SK-N-SH treated with all-trans-retinoic acid at 6 μM for 48 hours (cell line): ENCODE measurements at regions not wholly inside any gene's neighbourhood (a gene's known extent, or its start where the extent isn't known, plus 50 kb on each side); places are given as distances from the start of the nearest gene placed in this dataset.
"Not testable (repeated sequence)": the region's sequence is repeated elsewhere in the genome, so short reads cannot be mapped to it uniquely, and the experiment has no call there.

Source experiments
- ATAC-seq: fragments of 200-7000 bp; cut with Tn5 transposase; 3 replicates; pipeline ENCODE4 v1.9.1; 2020; ENCODE audit warnings: mild to moderate bottlenecking, moderate library complexity
- ARNTL ChIP-seq: fragments of 450-650 bp; formaldehyde crosslinking; IDR thresholded peaks from 2 replicates; pipeline ENCODE4 v1.5.0; 2020; ENCODE audit warnings: low read depth, mild to moderate bottlenecking, moderate library complexity, borderline replicate concordance
- BACH2 ChIP-seq: fragments of 250-450 bp; sonication (Bioruptor Pico); IDR thresholded peaks from 2 replicates; pipeline ENCODE4 v1.9.0; 2021; ENCODE audit warnings: mild to moderate bottlenecking, borderline replicate concordance
- CREB5 ChIP-seq: fragments of 250-450 bp; sonication (Bioruptor Pico); IDR thresholded peaks from 2 replicates; pipeline ENCODE4 v1.5.1; 2020; ENCODE audit warnings: low read depth, mild to moderate bottlenecking, moderate library complexity
- CSDC2 ChIP-seq: fragments of 250-450 bp; sonication (Bioruptor Pico); IDR thresholded peaks from 2 replicates; pipeline ENCODE4 v1.5.0; 2020; ENCODE audit warnings: mild to moderate bottlenecking, moderate library complexity
- CSRNP3 ChIP-seq: fragments of 250-450 bp; sonication (Bioruptor Pico); IDR thresholded peaks from 2 replicates; pipeline ENCODE4 v1.5.1; 2021; ENCODE audit warnings: mild to moderate bottlenecking, moderate library complexity
- ESRRG ChIP-seq: fragments of 250-450 bp; sonication (Bioruptor Pico); IDR thresholded peaks from 2 replicates; pipeline ENCODE4 v1.6.1; 2021; ENCODE audit warnings: mild to moderate bottlenecking
- GLIS3 ChIP-seq: fragments of 250-450 bp; sonication (Bioruptor Pico); IDR thresholded peaks from 2 replicates; pipeline ENCODE4 v1.5.0; 2020; ENCODE audit warnings: mild to moderate bottlenecking, moderate library complexity
- ISL1 ChIP-seq: fragments of 250-450 bp; sonication (Bioruptor Pico); IDR thresholded peaks from 2 replicates; pipeline ENCODE4 v2.1.2; 2022; ENCODE audit warnings: mild to moderate bottlenecking, moderate library complexity
- OSR1 ChIP-seq: fragments of 250-450 bp; sonication (Bioruptor Pico); IDR thresholded peaks from 2 replicates; pipeline ENCODE4 v1.8.0; 2022; ENCODE audit warnings: moderate library complexity, mild to moderate bottlenecking, inconsistent platforms
- PATZ1 ChIP-seq: fragments of 250-450 bp; sonication (Bioruptor Pico); IDR thresholded peaks from 2 replicates; pipeline ENCODE4 v1.8.0; 2020; ENCODE audit warnings: mild to moderate bottlenecking, moderate library complexity, borderline replicate concordance
- POU6F1 ChIP-seq: fragments of 250-450 bp; sonication (Bioruptor Pico); IDR thresholded peaks from 2 replicates; pipeline ENCODE4 v1.8.0; 2021; ENCODE audit warnings: low read depth, mild to moderate bottlenecking, moderate library complexity, borderline replicate concordance
- PPARA ChIP-seq: fragments of 250-450 bp; sonication (Bioruptor Pico); IDR thresholded peaks from 2 replicates; pipeline ENCODE4 v1.5.0; 2020; ENCODE audit warnings: mild to moderate bottlenecking, borderline replicate concordance
- TCF4 ChIP-seq: fragments of 250-450 bp; sonication (Bioruptor Pico); IDR thresholded peaks from 2 replicates; pipeline ENCODE4 v1.8.0; 2021; ENCODE audit warnings: mild to moderate bottlenecking, moderate library complexity, borderline replicate concordance
- TOX ChIP-seq: fragments of 250-450 bp; sonication (Bioruptor Pico); IDR thresholded peaks from 2 replicates; pipeline ENCODE4 v1.8.0; 2021; ENCODE audit warnings: mild to moderate bottlenecking, moderate library complexity, borderline replicate concordance
- TSHZ2 ChIP-seq: fragments of 250-450 bp; sonication (Bioruptor Pico); IDR thresholded peaks from 2 replicates; pipeline ENCODE4 v1.5.0; 2020; ENCODE audit warnings: mild to moderate bottlenecking, moderate library complexity
- ZC3H10 ChIP-seq: fragments of 250-450 bp; sonication (Bioruptor Pico); IDR thresholded peaks from 2 replicates; pipeline ENCODE4 v1.5.1; 2021; ENCODE audit warnings: mild to moderate bottlenecking, moderate library complexity
- ZFP3 ChIP-seq: fragments of 250-450 bp; sonication (Bioruptor Pico); IDR thresholded peaks from 2 replicates; pipeline ENCODE4 v1.5.0; 2020; ENCODE audit warnings: mild to moderate bottlenecking, moderate library complexity
- ZFP30 ChIP-seq: fragments of 450-650 bp; formaldehyde crosslinking; IDR thresholded peaks from 2 replicates; pipeline ENCODE4 v1.5.0; 2022; ENCODE audit warnings: mild to moderate bottlenecking, moderate library complexity
- ZNF565 ChIP-seq: fragments of 450-650 bp; formaldehyde crosslinking; conservative IDR thresholded peaks from 2 replicates; pipeline ENCODE4 v1.5.0; 2020; ENCODE audit warnings: low read depth, mild to moderate bottlenecking, moderate library complexity
- ZNF70 ChIP-seq: fragments of 450-650 bp; formaldehyde crosslinking; IDR thresholded peaks from 2 replicates; pipeline ENCODE4 v1.5.0; 2020; ENCODE audit warnings: mild to moderate bottlenecking, moderate library complexity
- ZNF8 ChIP-seq: fragments of 450-650 bp; formaldehyde crosslinking; IDR thresholded peaks from 2 replicates; pipeline ENCODE4 v1.5.0; 2020; ENCODE audit warnings: mild to moderate bottlenecking, moderate library complexity

- TF ChIP-seq ISL1 (CRISPR knock-in tag): no peak
- TF ChIP-seq ZNF70 (CRISPR knock-in tag): no peak
- no peak for TF ChIP-seq PPARA (CRISPR knock-in tag)
- TF ChIP-seq ARNTL: no peak
- TF ChIP-seq GLIS3 (CRISPR knock-in tag): no peak
- TF ChIP-seq POU6F1 (CRISPR knock-in tag): no peak
- no peak for TF ChIP-seq ZFP3 (CRISPR knock-in tag)
- TF ChIP-seq CSRNP3 (CRISPR knock-in tag): no peak
- TF ChIP-seq ZC3H10 (CRISPR knock-in tag): no peak
- no peak for TF ChIP-seq ZNF565 (CRISPR knock-in tag)
- no peak for TF ChIP-seq ZNF8
- TF ChIP-seq CREB5: no peak
- TF ChIP-seq TOX (CRISPR knock-in tag): no peak
- TF ChIP-seq TCF4 (CRISPR knock-in tag): no peak
- no peak for TF ChIP-seq ESRRG (CRISPR knock-in tag)
- no peak for TF ChIP-seq TSHZ2 (CRISPR knock-in tag)
- TF ChIP-seq ZFP30 (CRISPR knock-in tag): no peak
- TF ChIP-seq BACH2 (CRISPR knock-in tag): no peak
- no peak for TF ChIP-seq PATZ1 (CRISPR knock-in tag)
- ATAC-seq: no peak
Observed at GRCh38 chr4:72864898-72865297, 204.6 kb downstream of the COX18 start.

- ATAC-seq: not testable (repeated sequence)
Observed at GRCh38 chr4:72864277-72864676, 205.2 kb downstream of the COX18 start.

GRCh38 chr4:72860766-72861165 lies 208.8 kb downstream of the COX18 start:
- ATAC-seq: no peak
- TF ChIP-seq OSR1 (CRISPR knock-in tag) (no peak), ZFP3 (CRISPR knock-in tag) (no peak), TSHZ2 (CRISPR knock-in tag) (no peak), CSRNP3 (CRISPR knock-in tag) (no peak), ZFP30 (CRISPR knock-in tag) (no peak), CSDC2 (CRISPR knock-in tag) (no peak), PPARA (CRISPR knock-in tag) (no peak), ZC3H10 (CRISPR knock-in tag) (no peak), ARNTL (no peak), GLIS3 (CRISPR knock-in tag) (no peak), ISL1 (CRISPR knock-in tag) (no peak), CREB5 (no peak), ZNF565 (CRISPR knock-in tag) (no peak)
